Neural progenitor cell (in vitro differentiated cells): ENCODE measurements at regions not wholly inside any gene's neighbourhood (a gene's known extent, or its start where the extent isn't known, plus 50 kb on each side); places are given as distances from the start of the nearest gene placed in this dataset.

Source experiments
- DNase-seq: peaks from one replicate; pipeline ENCODE4 v3.0.0-alpha.2; 2016; ENCODE audit warnings: low spot score
- H2AFZ ChIP-seq: fragments of 200-600 bp; sonication (generic); replicated peaks from 2 replicates; pipeline ENCODE4 v1.6.1; 2016; ENCODE audit warnings: antibody characterized with exemption
- H3F3A ChIP-seq: fragments of 200-600 bp; sonication (generic); 2 replicates; pipeline ENCODE4 v1.6.1; 2016; ENCODE audit warnings: antibody characterized with exemption, low read depth
- H3K27ac ChIP-seq: fragments of 200-600 bp; sonication (generic); 2 replicates; pipeline ENCODE4 v1.5.1; 2016; ENCODE audit warnings: mild to moderate bottlenecking
- H3K27me3 ChIP-seq: fragments of 200-600 bp; sonication (generic); 2 replicates; pipeline ENCODE4 v1.6.1; 2016; ENCODE audit warnings: mild to moderate bottlenecking, moderate library complexity
- H3K36me3 ChIP-seq: fragments of 200-600 bp; sonication (generic); 2 replicates; pipeline ENCODE4 v1.5.1; 2016
- H3K4me1 ChIP-seq: fragments of 200-600 bp; sonication (generic); 2 replicates; pipeline ENCODE4 v1.6.1; 2016; ENCODE audit warnings: mixed run types
- H3K4me2 ChIP-seq: fragments of 200-600 bp; sonication (generic); 2 replicates; pipeline ENCODE4 v1.6.1; 2016
- H3K4me3 ChIP-seq: fragments of 200-600 bp; sonication (generic); 2 replicates; pipeline ENCODE4 v1.5.1; 2016
- H3K79me2 ChIP-seq: fragments of 200-600 bp; sonication (generic); 2 replicates; pipeline ENCODE4 v1.6.1; 2016; ENCODE audit warnings: low read depth
- H3K9ac ChIP-seq: fragments of 200-600 bp; sonication (generic); 2 replicates; pipeline ENCODE4 v1.6.1; 2016
- H3K9me3 ChIP-seq: fragments of 200-600 bp; sonication (generic); 2 replicates; pipeline ENCODE4 v1.5.1; 2016; ENCODE audit warnings: low read depth
- H4K20me1 ChIP-seq: fragments of 200-600 bp; sonication (generic); 2 replicates; pipeline ENCODE4 v1.6.1; 2016; ENCODE audit warnings: low read depth
- H3K27ac Mint-ChIP-seq: 3 replicates; pipeline ENCODE4 v1.8.0; 2021; ENCODE audit warnings: mixed read lengths
- H3K27me3 Mint-ChIP-seq: 2 replicates; pipeline ENCODE4 v1.8.0; 2022; ENCODE audit warnings: low read depth, mild to moderate bottlenecking, inconsistent platforms, moderate library complexity, mixed read lengths; ENCODE audit not compliant: insufficient read depth
- H3K36me3 Mint-ChIP-seq: 3 replicates; pipeline ENCODE4 v1.8.0; 2021; ENCODE audit warnings: mixed read lengths
- H3K4me1 Mint-ChIP-seq: 3 replicates; pipeline ENCODE4 v1.8.0; 2021; ENCODE audit warnings: mixed read lengths
- H3K4me3 Mint-ChIP-seq: 3 replicates; pipeline ENCODE4 v1.8.0; 2021; ENCODE audit warnings: mild to moderate bottlenecking, moderate library complexity, mixed read lengths
- H3K9me3 Mint-ChIP-seq: 3 replicates; pipeline ENCODE4 v1.8.0; 2020; ENCODE audit warnings: mixed read lengths
- EZH2 ChIP-seq: fragments of 200-600 bp; sonication (generic); IDR thresholded peaks from 2 replicates; pipeline ENCODE4 v1.6.1; 2017; ENCODE audit warnings: antibody characterized with exemption, mild to moderate bottlenecking, moderate library complexity
- EZH2phosphoT487 ChIP-seq: fragments of 200-600 bp; sonication (generic); IDR thresholded peaks from 2 replicates; pipeline ENCODE4 v1.6.1; 2017; ENCODE audit warnings: antibody characterized with exemption
- TF ChIP-seq, protein P1 (sequence below): fragments of 200-600 bp; sonication (generic); IDR thresholded peaks from 2 replicates; pipeline ENCODE4 v1.5.1; 2017; ENCODE audit warnings: antibody characterized with exemption, mild to moderate bottlenecking

GRCh38 chr17:71302721-71303549 lies 817.9 kb upstream of the SOX9 start:
- no peaks in the 10 kb centered on the region for H3K27me3 Mint-ChIP-seq
- Histone ChIP-seq H3K4me1 (no peaks in the 10 kb centered on the region), H4K20me1 (no peaks in the 10 kb centered on the region), H3K27me3 (no peaks in the 10 kb centered on the region), H3K4me3 (no peak overlapping the region), H3K79me2 (no peaks in the 10 kb centered on the region), H3K9me3 (no peaks in the 10 kb centered on the region), H3K27ac (no peak overlapping the region), H2AFZ (no peak overlapping the region), H3K36me3 (no peaks in the 10 kb centered on the region), H3K9ac (no peak overlapping the region), H3F3A (no peaks in the 10 kb centered on the region), H3K4me2 (no peak overlapping the region)
- no peak for DNase-seq
- H3K9me3 Mint-ChIP-seq: peaks cover 17% of the 10 kb centered on the region
- peaks cover 4% of the 10 kb centered on the region for H3K36me3 Mint-ChIP-seq
- no peak overlapping the region for H3K4me3 Mint-ChIP-seq
- H3K27ac Mint-ChIP-seq: no peak overlapping the region
- H3K4me1 Mint-ChIP-seq: no peaks in the 10 kb centered on the region
- TF ChIP-seq EZH2 (no peak), EZH2phosphoT487 (no peak)
- TF ChIP-seq, protein P1, sequence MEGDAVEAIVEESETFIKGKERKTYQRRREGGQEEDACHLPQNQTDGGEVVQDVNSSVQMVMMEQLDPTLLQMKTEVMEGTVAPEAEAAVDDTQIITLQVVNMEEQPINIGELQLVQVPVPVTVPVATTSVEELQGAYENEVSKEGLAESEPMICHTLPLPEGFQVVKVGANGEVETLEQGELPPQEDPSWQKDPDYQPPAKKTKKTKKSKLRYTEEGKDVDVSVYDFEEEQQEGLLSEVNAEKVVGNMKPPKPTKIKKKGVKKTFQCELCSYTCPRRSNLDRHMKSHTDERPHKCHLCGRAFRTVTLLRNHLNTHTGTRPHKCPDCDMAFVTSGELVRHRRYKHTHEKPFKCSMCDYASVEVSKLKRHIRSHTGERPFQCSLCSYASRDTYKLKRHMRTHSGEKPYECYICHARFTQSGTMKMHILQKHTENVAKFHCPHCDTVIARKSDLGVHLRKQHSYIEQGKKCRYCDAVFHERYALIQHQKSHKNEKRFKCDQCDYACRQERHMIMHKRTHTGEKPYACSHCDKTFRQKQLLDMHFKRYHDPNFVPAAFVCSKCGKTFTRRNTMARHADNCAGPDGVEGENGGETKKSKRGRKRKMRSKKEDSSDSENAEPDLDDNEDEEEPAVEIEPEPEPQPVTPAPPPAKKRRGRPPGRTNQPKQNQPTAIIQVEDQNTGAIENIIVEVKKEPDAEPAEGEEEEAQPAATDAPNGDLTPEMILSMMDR: no peak

DNA sequence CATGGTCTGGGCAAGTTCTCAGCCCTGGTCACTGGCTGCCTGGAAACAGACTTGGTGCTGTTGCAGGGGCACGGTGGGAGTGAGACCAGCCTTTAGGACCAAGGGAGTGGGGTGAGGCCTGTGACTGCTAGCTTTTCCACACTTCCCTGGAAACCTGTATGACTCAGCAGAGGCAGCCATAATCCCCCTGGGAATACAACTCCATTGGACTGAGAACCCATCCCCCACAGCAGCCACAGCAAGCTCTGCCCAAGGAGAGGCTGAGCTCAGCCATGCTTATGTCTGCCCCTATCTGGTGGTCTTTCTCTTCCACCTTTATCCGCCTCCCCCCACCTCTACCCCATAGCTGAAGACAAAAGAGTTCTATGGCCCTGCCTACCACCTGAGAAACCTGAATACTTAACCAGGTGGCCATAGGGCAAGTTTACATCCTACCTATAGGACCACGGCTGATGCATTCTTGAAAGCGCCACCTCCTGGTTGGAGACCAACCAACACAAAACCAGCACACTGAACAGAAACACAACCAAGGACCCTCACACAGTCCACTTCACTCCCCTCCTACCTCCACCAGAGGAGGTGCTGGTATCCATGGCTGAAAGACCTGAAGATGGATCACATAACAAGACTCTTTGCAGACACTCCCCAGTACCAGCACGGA lies 816.2 kb upstream of the SOX9 start:
- H3K4me1 Mint-ChIP-seq: no peaks in the 10 kb centered on the region
- H2AFZ ChIP-seq: peak overlapping the region; percentile 34

GRCh38 chr17:71313866-71314265 lies 807.0 kb upstream of the SOX9 start:
- Histone ChIP-seq H3K79me2 (no peaks in the 10 kb centered on the region), H2AFZ (no peak overlapping the region), H3K4me2 (no peak overlapping the region), H3K36me3 (no peaks in the 10 kb centered on the region), H3K27ac (no peak overlapping the region), H3K27me3 (no peaks in the 10 kb centered on the region), H4K20me1 (no peaks in the 10 kb centered on the region), H3F3A (no peaks in the 10 kb centered on the region), H3K4me1 (no peaks in the 10 kb centered on the region), H3K4me3 (no peak overlapping the region), H3K9ac (no peak overlapping the region), H3K9me3 (no peaks in the 10 kb centered on the region)
- no peaks in the 10 kb centered on the region for H3K36me3 Mint-ChIP-seq
- H3K27me3 Mint-ChIP-seq: no peaks in the 10 kb centered on the region
- no peak overlapping the region for H3K27ac Mint-ChIP-seq
- H3K4me1 Mint-ChIP-seq: no peaks in the 10 kb centered on the region
- no peak for DNase-seq
- no peak overlapping the region for H3K4me3 Mint-ChIP-seq
- H3K9me3 Mint-ChIP-seq: peaks cover 2% of the 10 kb centered on the region
- no peak for TF ChIP-seq EZH2phosphoT487
- TF ChIP-seq, protein P1: no peak
- TF ChIP-seq EZH2: no peak

More for the DNA sequence above, 816.2 kb upstream of the SOX9 start:
- TF ChIP-seq, protein P1: peak; percentile 18
- TF ChIP-seq EZH2: no peak
- no peak overlapping the region for H3K27ac ChIP-seq
- no peak overlapping the region for H3K9ac ChIP-seq
- no peaks in the 10 kb centered on the region for H3K79me2 ChIP-seq
- Mint-ChIP-seq H3K4me3 (no peak overlapping the region), H3K36me3 (peaks cover 4% of the 10 kb centered on the region), H3K27ac (no peak overlapping the region), H3K27me3 (no peaks in the 10 kb centered on the region), H3K9me3 (peaks cover 19% of the 10 kb centered on the region)
- H4K20me1 ChIP-seq: no peaks in the 10 kb centered on the region
- H3K36me3 ChIP-seq: no peaks in the 10 kb centered on the region
- no peaks in the 10 kb centered on the region for H3K4me1 ChIP-seq
- no peaks in the 10 kb centered on the region for H3F3A ChIP-seq
- H3K9me3 ChIP-seq: no peaks in the 10 kb centered on the region
- no peaks in the 10 kb centered on the region for H3K27me3 ChIP-seq
- no peak overlapping the region for H3K4me3 ChIP-seq
- DNase-seq: no peak
- no peak overlapping the region for H3K4me2 ChIP-seq
